ENCODE measurements at regions not wholly inside any gene's neighbourhood (a gene's known extent, or its start where the extent isn't known, plus 50 kb on each side); places are given as distances from the start of the nearest gene placed in this dataset.

DNA sequence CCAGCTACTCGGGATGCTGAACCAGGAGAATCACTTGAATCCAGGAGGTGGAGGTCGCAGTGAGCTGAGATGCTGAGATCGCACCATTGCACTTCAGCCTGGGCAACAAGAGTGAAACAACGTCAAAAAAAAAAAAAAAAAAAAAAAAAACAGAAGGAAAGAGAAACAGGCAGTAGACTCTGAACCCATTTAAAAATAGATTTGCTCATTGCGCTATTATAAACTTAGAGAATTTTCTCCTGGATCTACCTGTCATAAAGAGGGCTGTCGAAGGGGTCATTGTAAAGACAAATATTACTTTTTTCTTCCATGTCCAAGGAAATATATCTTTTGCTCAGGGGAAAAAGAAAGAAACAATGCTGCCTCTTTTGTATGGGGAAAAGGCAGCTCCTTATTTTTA lies 425.0 kb upstream of the ID2 start:
- TF ChIP-seq, protein P1, sequence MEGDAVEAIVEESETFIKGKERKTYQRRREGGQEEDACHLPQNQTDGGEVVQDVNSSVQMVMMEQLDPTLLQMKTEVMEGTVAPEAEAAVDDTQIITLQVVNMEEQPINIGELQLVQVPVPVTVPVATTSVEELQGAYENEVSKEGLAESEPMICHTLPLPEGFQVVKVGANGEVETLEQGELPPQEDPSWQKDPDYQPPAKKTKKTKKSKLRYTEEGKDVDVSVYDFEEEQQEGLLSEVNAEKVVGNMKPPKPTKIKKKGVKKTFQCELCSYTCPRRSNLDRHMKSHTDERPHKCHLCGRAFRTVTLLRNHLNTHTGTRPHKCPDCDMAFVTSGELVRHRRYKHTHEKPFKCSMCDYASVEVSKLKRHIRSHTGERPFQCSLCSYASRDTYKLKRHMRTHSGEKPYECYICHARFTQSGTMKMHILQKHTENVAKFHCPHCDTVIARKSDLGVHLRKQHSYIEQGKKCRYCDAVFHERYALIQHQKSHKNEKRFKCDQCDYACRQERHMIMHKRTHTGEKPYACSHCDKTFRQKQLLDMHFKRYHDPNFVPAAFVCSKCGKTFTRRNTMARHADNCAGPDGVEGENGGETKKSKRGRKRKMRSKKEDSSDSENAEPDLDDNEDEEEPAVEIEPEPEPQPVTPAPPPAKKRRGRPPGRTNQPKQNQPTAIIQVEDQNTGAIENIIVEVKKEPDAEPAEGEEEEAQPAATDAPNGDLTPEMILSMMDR (IDR thresholded peaks at IDR 0.05): no peak
- no peak for TF ChIP-seq POLR2A (IDR thresholded peaks at IDR 0.05)
